ENCODE measurements at regions not wholly inside any gene's neighbourhood (a gene's known extent, or its start where the extent isn't known, plus 50 kb on each side); places are given as distances from the start of the nearest gene placed in this dataset.

GRCh38 chr2:34126279-34126678, 527.2 kb upstream of the FAM98A start:
- DNase-seq: no peak

GRCh38 chr2:34123996-34124785, 525.1 kb upstream of the FAM98A start:
- DNase-seq: no peak

- no peak for DNase-seq
Observed at GRCh38 chr2:34121076-34121475, 522.0 kb upstream of the FAM98A start.

- no peak for DNase-seq
Observed at GRCh38 chr2:34115076-34115475, 516.0 kb upstream of the FAM98A start.

GRCh38 chr2:34112161-34112560, 513.1 kb upstream of the FAM98A start:
- no peak for DNase-seq

GRCh38 chr2:34110392-34110791, 511.3 kb upstream of the FAM98A start:
- DNase-seq: no peak

GRCh38 chr2:34107811-34108210, 508.7 kb upstream of the FAM98A start:
- DNase-seq: no peak

- no peak for DNase-seq
Observed at GRCh38 chr2:34105006-34105767, 506.1 kb upstream of the FAM98A start.

- DNase-seq: no peak
Observed at GRCh38 chr2:34104601-34105000, 505.5 kb upstream of the FAM98A start.

GRCh38 chr2:34103437-34103836, 504.3 kb upstream of the FAM98A start:
- DNase-seq: no peak

- DNase-seq: no peak
Observed at GRCh38 chr2:34102339-34102738, 503.2 kb upstream of the FAM98A start.

GRCh38 chr2:34099377-34099776, 500.3 kb upstream of the FAM98A start:
- no peak for DNase-seq

- no peak for DNase-seq
Observed at GRCh38 chr2:34098256-34098655, 499.2 kb upstream of the FAM98A start.

GRCh38 chr2:34096562-34097171, 497.6 kb upstream of the FAM98A start:
- DNase-seq: peak in 1 of 4 experiments; percentile 0

- no peak for DNase-seq
Observed at GRCh38 chr2:34093790-34094189, 494.7 kb upstream of the FAM98A start.

GRCh38 chr2:34070196-34070595, 471.1 kb upstream of the FAM98A start:
- DNase-seq: no peak

- DNase-seq: no peak
Observed at GRCh38 chr2:34069604-34070003, 470.5 kb upstream of the FAM98A start.

GRCh38 chr2:34050413-34050812, 451.3 kb upstream of the FAM98A start:
- no peak for DNase-seq

- no peak for DNase-seq
Observed at GRCh38 chr2:34045101-34045655, 446.1 kb upstream of the FAM98A start.

- no peak for DNase-seq
Observed at GRCh38 chr2:34037886-34038285, 438.8 kb upstream of the FAM98A start.

GRCh38 chr2:34037157-34037556, 438.1 kb upstream of the FAM98A start:
- DNase-seq: no peak

- no peak for DNase-seq
Observed at GRCh38 chr2:34031097-34031496, 432.0 kb upstream of the FAM98A start.

GRCh38 chr2:34030273-34030672, 431.2 kb upstream of the FAM98A start:
- DNase-seq: no peak

GRCh38 chr2:34029073-34029472, 430.0 kb upstream of the FAM98A start:
- DNase-seq: no peak
